Bone marrow (tissue), 2 donors: ENCODE measurements at regions not wholly inside any gene's neighbourhood (a gene's known extent, or its start where the extent isn't known, plus 50 kb on each side); places are given as distances from the start of the nearest gene placed in this dataset.
"Not testable (repeated sequence)": the region's sequence is repeated elsewhere in the genome, so short reads cannot be mapped to it uniquely, and the experiment has no call there.

ENCODE experiments used
- DNase-seq, 2 donors: peaks; one replicate each; lab custom pipeline; 2025; lab: John Stamatoyannopoulos, UW

GRCh38 chr3:107142786-107143575, 234.3 kb upstream of the CCDC54 start:
- no peak for DNase-seq

GRCh38 chr3:107150675-107151074, 226.6 kb upstream of the CCDC54 start:
- no peak for DNase-seq

GRCh38 chr3:107153981-107154380, 223.3 kb upstream of the CCDC54 start:
- DNase-seq, result no peak

- no peak for DNase-seq
These were observed 204.8 kb upstream of the CCDC54 start for GRCh38 chr3:107172411-107172810.

- no peak for DNase-seq
These were observed 192.9 kb upstream of the CCDC54 start for GRCh38 chr3:107184375-107184774.

GRCh38 chr3:107188262-107188661, 189.0 kb upstream of the CCDC54 start:
- no peak for DNase-seq

GRCh38 chr3:107189158-107189791, 188.0 kb upstream of the CCDC54 start:
- DNase-seq, result no peak

- no peak for DNase-seq
These were observed 184.1 kb upstream of the CCDC54 start for GRCh38 chr3:107193116-107193515.

GRCh38 chr3:107198581-107199181, 178.6 kb upstream of the CCDC54 start:
- DNase-seq, result no peak

GRCh38 chr3:107201146-107201545, 176.1 kb upstream of the CCDC54 start:
- DNase-seq, result no peak

- DNase-seq, result not testable (repeated sequence)
These were observed 174.4 kb upstream of the CCDC54 start for GRCh38 chr3:107202885-107203284.

- DNase-seq, result no peak
These were observed 173.1 kb upstream of the CCDC54 start for GRCh38 chr3:107204121-107204520.

- DNase-seq, result no peak
These were observed 171.9 kb upstream of the CCDC54 start for GRCh38 chr3:107205358-107205757.

GRCh38 chr3:107206141-107206540, 171.1 kb upstream of the CCDC54 start:
- no peak for DNase-seq

- no peak for DNase-seq
These were observed 170.3 kb upstream of the CCDC54 start for GRCh38 chr3:107206945-107207344.

- no peak for DNase-seq
These were observed 169.1 kb upstream of the CCDC54 start for GRCh38 chr3:107208100-107208499.

- no peak for DNase-seq
These were observed 168.4 kb upstream of the CCDC54 start for GRCh38 chr3:107208796-107209195.

GRCh38 chr3:107209302-107209990, 167.8 kb upstream of the CCDC54 start:
- no peak for DNase-seq

- no peak for DNase-seq
These were observed 165.6 kb upstream of the CCDC54 start for GRCh38 chr3:107211608-107212007.

GRCh38 chr3:107212618-107213017, 164.6 kb upstream of the CCDC54 start:
- DNase-seq, result no peak

GRCh38 chr3:107213044-107213669, 164.1 kb upstream of the CCDC54 start:
- DNase-seq, result no peak

GRCh38 chr3:107216229-107216628, 161.0 kb upstream of the CCDC54 start:
- DNase-seq, result no peak
